ENCODE measurements at regions not wholly inside any gene's neighbourhood (a gene's known extent, or its start where the extent isn't known, plus 50 kb on each side); places are given as distances from the start of the nearest gene placed in this dataset.

DNA sequence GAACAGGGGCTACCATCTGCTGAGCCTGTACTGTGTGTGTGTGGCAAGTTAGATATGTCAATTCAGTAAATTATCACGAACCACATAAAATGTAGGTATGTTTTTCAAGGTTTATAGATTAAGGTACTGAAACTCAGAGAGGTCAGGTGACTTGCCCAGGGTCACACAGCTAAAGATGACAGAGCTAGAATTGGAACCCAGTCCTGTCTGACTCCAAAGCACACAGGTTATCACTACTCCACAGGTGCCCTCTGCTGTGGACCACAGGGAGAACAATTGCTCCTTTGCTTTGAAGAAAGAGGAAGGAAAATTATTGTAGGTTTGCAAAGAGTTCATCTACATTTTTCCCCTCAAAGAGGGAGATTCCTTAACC lies 229.7 kb upstream of the AGAP1 start:
- DNase-seq (ENCODE audit: low read depth), result no peak

DNA sequence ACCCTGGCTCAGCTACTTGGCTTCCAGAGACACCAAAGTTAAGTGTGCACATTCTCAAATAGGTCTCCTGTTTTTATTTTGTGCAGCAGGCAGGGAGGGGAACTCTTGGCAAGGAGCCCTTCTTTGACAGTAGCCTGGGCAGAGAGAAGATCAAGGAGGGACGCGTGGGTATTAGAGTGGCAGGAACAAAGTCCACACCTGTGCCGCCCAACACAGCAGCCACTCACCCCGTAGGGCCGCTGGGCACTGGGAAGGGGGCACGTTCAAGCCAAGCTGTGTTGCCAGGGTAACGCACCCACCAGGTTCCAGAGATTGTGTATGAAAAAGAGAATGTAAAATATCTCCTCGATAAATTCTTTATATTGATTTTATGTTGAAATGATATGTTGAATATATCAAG lies 229.3 kb upstream of the AGAP1 start:
- DNase-seq (ENCODE audit: low read depth), result no peak

DNA sequence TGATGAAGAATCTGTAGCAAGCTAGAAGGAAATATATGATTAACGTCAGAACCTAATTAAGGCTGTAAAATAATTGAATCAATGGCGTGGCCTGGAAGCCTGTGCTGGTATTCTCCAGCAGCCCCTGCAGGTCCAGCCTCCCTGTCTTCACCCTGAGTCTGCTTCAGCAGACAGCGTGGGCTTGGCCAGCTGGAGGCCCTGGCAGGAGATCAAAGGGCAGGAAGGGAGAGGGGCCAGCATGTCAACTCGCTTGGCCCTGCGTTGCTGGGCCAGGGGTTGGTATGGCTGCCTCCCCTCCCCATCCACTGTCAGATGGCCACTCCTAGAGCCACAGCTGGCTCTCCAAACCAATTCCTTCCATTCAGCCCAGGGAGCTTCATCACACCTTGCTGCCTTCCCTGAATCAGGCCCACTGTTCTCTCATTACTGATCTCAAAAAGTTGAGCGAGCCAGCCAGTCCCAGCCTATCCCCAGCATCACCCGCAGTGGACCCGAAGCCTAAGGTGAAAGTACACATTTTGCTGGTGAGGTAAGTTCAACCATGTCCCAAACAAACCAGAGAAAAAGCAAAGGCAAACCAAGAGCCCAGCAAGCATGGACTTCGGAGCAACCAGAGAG lies 228.4 kb upstream of the AGAP1 start:
- no peak for DNase-seq (ENCODE audit: low read depth)

DNA sequence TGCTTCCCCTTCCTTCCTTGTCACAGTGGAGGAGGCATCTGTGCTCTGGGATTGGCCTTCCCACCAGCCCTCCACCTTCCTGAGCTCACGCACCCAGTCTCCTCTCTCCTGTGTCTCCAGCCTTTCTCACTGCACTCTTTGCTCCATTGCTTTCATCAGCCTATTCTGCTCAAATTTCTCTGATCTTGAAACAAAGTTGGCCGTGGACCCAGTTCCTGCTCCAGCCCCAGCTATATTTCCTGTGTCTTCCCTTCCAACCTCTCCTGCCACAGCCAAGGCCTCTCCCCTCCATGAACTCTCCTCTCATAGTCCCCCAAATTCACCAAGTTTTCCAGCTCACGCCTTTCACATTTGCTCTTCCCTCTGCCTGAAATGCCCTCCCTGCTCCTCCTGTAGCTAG lies 226.6 kb upstream of the AGAP1 start:
- DNase-seq (ENCODE audit: low read depth), result no peak

DNA sequence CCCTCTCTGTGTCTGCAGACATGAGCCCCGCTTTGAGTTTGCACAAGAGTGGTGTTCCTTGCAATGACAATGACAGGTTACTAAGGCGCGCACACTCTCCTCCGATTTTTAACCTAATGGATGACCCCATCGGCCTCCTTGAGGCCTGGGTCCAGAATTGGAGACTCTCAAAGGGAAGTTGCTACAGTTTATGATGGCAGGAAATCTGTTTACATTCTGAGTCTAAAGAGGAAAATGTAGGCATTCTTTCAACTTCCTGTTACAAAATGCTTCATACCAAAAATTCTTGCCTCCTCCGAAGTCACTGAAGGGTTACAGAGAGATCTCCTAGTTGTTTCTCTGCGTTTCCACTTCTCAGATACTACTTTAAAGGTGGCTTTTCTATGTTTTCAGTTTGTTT lies 225.3 kb upstream of the AGAP1 start:
- peak; percentile 81 for DNase-seq (ENCODE audit: low read depth)

DNA sequence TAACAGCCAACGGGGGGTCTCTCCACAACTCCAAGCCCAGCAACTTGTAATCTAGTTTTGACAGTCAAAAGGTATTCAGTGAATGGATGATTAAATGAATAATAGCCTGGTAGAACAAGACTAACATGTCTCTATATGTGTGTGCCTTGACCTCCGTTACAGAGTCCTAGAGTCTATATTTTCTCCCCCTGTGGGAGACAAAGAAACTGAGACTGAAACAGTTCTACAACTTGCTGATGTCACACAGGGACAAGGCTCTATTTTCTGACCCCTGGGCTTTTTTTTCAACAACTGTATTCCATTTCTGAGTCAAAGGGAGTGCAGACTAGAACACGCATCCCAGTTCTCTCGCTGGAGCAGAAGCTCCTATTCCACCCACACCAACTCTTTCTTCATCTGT lies 223.6 kb upstream of the AGAP1 start:
- no peak for DNase-seq (ENCODE audit: low read depth)

DNA sequence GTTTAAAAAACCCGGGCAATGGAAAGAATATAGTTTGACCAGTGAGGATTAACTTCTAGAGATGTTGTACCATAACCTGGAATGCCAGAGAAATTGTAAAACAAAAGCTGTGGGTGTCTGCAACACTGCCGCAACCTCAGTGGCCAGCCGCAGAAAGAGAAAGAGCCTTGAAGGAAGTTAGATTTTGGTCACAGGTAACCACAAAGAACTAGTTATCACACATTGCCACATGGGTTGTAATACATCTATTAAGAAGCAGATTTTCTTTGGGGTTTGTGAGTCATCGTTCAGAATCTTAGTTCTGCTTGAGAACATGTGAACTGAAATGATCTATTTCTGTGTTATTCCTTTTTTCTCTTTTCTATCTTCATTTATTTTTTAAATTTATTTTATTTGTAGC lies 222.9 kb upstream of the AGAP1 start:
- peak; percentile 64 for DNase-seq (ENCODE audit: low read depth)

DNA sequence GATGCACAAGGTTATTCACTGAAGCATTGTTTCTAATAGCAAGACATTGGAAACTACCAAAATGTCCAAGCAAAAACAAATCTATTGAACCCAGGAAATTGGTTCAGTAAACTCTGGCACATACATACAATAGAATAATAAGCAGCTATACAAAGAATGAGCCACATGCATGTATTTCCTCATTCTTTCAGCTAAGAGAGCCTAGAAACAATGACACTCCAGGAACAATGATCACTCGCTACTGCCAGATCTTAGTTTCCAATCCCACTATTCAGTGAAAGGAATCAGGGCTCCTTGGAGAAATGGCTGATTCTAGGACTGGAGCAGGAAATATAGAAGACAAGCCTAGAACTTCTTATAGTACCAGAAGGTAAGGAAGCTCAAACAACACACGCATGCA lies 221.9 kb upstream of the AGAP1 start:
- DNase-seq (ENCODE audit: low read depth), result no peak

DNA sequence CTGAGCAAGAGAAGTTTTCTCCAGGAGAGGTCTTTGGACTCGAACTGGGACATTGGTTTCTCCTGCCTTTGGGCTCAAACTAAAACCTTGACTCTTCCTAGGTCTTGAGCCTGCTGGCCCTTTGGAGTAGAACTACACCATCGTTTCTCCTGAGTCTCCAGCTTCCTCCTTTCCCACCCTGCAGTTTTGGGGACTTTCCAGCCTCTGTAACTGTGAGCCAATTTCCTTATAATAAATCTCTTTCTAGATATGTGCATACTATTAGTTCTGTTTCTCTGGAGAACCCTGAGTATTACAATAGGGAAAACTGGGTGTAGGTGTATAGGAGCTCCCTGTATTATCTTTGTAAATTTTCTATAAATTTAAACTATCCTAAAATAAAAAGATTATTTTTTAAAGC lies 219.8 kb upstream of the AGAP1 start:
- no peak for DNase-seq (ENCODE audit: low read depth)

DNA sequence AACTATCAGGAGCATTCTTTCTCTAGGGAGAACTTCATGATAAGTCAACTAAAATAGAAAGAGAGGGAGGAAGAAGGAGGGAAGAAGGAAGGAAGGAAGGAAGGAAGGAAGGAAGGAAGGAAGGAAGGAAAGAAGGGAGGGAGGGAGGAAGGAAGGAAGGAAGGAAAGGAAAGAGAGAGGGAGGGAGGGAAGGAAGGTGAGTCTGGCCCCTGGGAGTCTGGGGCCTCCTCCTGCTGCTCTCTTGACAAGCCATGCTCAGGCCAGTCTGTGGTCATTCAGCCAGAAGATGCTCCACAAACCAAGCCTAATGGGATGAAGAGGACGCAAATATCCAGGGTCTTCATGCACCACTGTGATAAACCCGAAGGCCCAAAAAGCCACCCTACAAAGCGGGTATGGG lies 216.4 kb upstream of the AGAP1 start:
- no peak for DNase-seq (ENCODE audit: low read depth)

DNA sequence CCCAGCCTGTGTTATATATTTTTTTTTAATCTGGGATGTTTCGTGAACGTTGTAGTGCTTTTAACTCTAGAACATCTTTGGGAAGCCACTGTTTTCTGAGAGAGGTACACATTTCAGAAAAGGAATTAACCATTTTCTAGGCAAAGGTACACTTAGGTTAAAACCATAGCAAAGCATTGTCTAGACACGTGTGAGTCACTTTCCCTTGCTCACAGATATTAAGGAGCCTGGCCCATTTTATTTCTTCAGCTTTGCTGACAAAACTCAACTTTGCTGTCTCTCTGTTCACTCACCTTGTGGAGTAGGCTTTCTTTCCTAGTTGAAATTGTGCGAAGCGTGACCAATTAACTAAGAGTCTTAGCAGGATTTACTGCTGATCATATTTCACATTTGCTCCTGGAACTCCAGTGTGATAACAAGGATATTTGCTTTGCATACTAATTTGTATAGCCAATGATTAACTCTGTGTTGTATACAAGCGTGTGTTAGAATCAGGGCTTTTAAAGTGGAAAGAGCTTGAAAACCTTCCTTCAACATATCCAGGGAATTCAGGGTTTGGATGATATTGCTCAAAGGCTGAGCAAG lies 215.0 kb upstream of the AGAP1 start:
- no peak for DNase-seq (ENCODE audit: low read depth)

DNA sequence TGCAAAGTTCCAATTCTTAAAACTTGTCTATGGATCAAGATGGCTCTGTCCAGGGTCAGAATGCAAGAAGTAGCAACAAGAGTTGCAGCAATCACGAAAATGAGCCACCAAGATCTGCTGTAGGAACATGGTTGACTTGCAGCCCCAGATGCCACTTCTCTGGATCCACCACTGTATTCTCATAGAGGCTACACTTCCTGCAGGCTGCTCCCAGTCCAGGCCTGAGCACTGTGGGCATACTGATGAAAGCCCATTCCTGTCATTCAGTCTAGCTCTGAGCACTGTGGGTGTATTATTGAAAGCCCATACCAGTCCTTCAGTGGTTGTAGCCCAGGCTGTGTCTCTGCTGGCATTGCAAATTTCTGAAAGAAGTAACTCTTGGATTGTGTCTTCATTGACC lies 213.9 kb upstream of the AGAP1 start:
- no peak for DNase-seq (ENCODE audit: low read depth)

DNA sequence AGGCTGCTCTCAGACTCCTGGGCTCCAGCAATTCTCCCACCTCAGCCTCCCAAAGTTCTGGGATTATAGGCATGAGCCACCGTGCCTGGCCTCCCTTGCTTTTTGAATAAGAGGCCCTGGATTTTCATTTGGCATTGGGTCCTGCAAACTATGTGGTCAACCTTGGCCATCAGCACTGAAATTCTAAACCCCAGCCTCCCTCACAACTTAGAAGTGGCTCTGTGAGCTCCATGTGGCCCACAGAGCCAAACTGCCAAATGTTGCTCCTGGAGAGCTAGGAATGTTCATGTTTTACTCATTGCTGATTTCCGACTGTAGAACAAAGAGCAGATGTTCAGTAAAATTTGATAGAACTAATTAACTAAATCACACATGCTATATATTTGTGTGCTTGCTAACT lies 210.6 kb upstream of the AGAP1 start:
- no peak for DNase-seq (ENCODE audit: low read depth)

DNA sequence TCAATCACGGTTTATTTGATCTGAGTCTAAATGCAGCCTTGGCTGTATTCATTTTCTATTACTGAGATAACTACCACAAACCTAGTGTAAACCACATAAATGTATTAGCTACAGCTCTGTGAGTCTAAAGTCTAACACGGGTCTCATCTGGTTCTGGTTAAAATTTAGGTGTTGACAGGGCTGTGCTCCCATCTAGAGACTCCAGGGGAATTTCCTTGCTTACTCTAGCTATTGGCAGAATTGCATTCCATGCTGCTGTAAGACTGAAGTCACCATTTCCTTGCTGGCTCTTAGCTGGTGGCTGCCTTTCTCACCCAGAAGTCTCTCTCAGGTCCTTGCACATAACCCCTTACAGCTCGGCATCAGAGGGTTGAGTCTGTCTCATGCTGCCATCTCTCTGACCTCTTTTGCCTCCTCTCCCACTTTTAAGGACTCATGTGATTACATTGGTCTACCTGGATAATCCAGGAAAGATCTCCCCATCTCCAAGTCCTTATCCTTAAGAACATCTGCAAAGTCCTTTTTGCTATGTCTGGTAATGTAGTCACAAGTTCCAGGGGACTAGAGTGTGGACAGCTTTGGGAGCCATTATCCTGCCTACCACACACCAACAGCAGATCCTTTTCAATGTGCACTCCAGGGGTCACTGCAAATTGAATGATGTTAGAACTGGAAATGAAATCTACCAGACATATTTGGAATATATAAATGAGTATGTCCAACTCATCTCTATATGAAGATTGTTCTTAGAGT lies 207.0 kb upstream of the AGAP1 start:
- peak; percentile 51 for DNase-seq (ENCODE audit: low read depth)

DNA sequence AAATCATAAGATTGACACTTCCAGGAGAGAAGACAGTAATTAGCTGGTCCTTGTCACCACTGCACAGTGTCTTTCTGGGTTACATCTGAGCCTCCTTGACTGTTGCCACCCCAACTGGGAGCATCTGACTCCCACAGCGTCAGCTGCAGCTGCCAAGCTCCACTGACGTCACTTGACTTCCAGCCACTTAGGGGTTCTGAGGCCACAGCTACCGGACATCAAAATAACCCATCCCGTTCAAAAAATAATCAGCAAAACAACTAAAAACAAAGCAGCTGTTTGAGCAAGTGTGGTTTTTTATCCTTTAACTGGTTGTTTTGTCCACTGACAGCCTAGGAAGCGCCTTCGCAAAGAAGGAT lies 206.5 kb upstream of the AGAP1 start:
- DNase-seq (ENCODE audit: low read depth), result no peak

DNA sequence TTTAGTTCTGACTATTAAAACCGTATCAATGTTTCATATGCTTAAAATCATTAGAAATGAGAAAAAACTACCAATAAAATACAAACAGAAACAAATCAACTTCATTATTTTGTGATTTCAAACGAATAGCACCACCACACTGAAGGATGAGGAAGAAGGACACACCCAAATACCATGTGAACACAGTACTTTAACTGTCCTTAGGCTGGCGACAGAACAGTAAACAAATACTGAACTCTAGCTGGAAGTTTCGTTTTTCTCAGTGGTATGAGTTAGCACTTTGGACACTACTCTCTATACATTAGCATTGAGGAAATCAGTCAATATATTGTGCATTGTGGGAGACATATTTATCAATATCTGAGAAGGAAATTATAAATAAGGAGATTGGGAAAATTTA lies 202.4 kb upstream of the AGAP1 start:
- no peak for DNase-seq (ENCODE audit: low read depth)

DNA sequence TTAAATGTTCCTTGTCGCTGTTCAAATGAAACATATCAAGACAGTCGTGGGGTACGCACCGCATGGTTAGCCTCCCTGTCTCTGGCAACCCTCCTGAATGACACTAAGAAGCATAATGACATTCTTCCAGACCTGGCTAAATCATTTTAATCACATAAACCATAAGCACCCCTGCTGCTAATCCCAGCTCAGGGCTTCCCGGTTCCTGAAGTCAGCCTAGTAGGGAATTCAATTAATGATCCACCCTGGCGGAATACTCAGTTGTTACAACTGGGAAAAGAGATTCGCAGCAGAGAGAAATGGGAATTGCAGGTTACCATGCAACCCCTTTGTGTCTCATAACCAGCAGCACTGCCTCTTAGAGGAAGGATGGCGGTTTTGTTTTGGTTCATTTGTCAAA lies 200.8 kb upstream of the AGAP1 start:
- DNase-seq (ENCODE audit: low read depth), result no peak

DNA sequence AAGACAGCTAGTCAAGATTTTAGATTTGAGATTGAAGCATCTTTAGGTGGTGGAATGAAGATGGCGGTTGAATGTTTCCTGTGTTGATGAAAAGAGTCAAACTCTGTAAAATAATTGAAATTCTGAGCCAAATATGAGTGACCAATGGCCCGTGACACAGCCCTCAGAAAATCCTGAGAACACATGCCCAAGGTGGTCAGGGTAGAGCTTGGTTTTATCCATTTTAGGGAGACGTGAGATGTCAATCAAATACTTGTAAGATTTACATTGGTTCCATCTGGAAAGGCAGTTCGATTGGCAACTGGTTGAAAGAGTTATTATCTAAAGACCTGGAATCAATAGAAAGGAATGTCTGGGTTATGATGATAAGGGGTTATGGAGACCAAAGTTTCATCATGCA lies 198.0 kb upstream of the AGAP1 start:
- DNase-seq (ENCODE audit: low read depth), result no peak

DNA sequence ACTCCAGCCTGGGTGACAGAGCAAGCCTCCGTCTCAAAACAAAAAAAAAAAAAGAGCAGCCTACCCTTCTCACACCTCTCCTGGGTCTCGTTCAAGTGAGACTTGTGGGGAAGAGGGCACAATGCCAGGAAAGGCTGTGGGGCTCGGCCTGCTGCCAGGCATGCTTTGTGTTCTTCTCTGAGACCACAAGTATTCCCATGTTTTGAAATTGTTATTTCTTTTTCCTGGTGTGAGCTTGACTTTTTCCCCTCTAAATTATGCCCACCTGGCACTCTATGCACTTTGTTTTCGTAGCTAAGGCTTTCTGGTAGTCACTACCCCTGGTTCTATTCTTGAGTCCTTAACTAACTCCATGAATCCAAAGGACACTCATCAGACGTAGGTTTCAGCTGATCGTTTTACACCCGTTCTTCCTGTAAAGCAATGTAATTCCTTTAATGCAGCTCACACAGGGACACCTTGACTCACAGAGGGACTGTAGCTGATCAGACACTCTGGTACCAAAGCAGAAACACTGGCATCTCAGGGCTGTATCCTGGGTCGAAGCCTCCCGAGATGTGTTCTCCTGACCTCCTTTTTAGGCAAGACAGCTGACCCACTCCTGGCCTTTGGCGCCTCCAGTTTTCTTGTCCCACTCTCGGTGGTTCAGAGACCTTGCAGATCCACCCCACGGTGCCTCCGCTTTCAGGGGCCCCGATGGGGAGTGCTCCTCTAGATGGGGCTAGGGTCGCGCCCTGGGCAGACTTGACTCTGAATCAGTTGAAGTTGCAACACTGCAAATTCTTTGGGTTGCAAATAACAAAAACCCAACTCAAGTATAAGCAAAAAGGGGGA lies 193.3 kb upstream of the AGAP1 start:
- peak; percentile 77 for DNase-seq (ENCODE audit: low read depth)

DNA sequence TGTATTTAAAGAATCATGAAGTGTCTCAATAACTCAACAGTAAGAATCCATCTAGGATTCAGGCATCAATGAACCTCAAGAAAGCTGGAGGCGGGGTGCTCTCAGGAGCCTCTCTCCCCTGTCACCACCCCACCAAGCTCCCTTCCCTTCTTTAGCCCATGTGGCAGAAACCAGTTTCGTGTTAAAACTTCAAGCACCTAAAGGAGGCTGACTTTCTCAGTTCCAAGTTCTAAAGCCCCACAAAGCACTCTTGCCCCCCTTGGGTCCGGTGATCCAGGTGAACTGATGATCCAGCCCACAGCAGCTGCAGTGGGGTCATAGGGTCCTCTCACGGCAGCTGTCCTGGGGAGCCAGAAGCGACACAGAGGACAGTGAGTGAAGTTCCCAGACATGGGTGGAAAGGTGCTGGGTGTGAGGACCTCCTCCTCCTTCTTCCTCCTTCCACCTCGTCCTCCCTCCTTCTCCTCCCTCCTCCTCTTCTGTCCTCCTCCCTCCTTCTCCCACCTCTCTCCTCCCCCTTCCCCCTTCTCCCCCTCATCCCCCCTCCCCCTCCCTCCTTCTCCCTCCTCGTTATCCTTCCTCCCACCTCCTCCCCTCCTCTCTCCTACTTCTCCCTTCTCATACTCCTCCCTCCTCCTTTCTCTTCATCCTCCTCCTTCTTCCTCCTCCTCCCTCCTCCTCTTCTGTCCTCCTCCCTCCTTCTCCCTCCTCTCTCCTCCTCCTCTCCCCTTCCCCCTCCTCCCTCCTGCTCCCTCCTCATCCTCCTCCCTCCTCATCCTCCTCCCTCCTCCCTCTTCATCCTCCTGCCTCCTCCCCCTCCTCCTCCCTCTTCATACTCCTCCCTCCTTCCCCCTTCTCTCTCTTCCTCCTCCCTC lies 192.4 kb upstream of the AGAP1 start:
- no peak for DNase-seq (ENCODE audit: low read depth)

DNA sequence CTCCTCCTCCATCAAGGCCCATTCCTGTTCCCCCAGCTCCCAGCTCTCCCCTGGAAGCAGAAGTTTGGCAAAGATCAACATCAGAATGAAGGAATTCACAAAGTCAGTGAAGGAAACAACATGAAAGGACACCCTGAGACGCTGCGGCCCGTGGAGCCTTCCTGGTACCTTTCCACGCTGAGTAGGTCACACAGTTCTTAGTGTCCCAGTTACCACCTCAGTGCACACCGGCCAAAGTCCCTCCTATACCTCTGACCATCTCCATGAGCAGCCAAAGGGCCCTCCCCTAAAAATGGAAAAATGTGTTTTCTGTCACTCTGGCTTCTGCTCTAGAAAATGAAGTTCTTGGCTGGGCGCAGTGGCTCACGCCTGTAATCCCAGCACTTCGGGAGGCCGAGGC lies 191.6 kb upstream of the AGAP1 start:
- no peak for DNase-seq (ENCODE audit: low read depth)

Data from EH (cell line).